ENCODE measurements at regions not wholly inside any gene's neighbourhood (a gene's known extent, or its start where the extent isn't known, plus 50 kb on each side); places are given as distances from the start of the nearest gene placed in this dataset.

GRCh38 chrX:109795682-109796081, 62.6 kb upstream of the ACSL4 start:
- Histone ChIP-seq H3K9me3 (no peaks in the 10 kb centered on the region), H3K4me1 (no peaks in the 10 kb centered on the region), H3K4me3 (no peak overlapping the region), H3K36me3 (no peaks in the 10 kb centered on the region), H3K27me3 (peaks cover 0 to 30% (median 0%) of the 10 kb centered on the region in 9 donors), H3K27ac (no peak overlapping the region)
- TF ChIP-seq POLR2A (IDR thresholded peaks at IDR 0.05) (no peak), CTCF (IDR thresholded peaks at IDR 0.05) (no peak)
- ATAC-seq (no peak), DNase-seq (no peak)
- intact Hi-C loops (cut with DNase I) = no loop called here
- WGBS, 4 donors = 72 to 87% (median 78%) methylated on average over 4 of the region's 4 CpGs

GRCh38 chrX:109797311-109797975, 64.4 kb upstream of the ACSL4 start:
- no peak for TF ChIP-seq POLR2A (IDR thresholded peaks at IDR 0.05)
- TF ChIP-seq CTCF (IDR thresholded peaks at IDR 0.05) = no peak
- DNase-seq = no peak
- 47 to 74% (median 66%) methylated on average over 1 of the region's 1 CpG for WGBS, 4 donors
- Histone ChIP-seq H3K4me1 (no peaks in the 10 kb centered on the region), H3K27me3 (peaks cover 0 to 24% (median 0%) of the 10 kb centered on the region in 9 donors), H3K27ac (no peak overlapping the region), H3K9me3 (no peaks in the 10 kb centered on the region), H3K4me3 (no peak overlapping the region), H3K36me3 (no peaks in the 10 kb centered on the region)
- no peak for ATAC-seq
- intact Hi-C loops (cut with DNase I) = no loop called here

GRCh38 chrX:109812236-109812635, 79.2 kb upstream of the ACSL4 start:
- no peak overlapping the region for H3K27ac ChIP-seq
- no peaks in the 10 kb centered on the region for H3K9me3 ChIP-seq
- intact Hi-C loops (cut with DNase I) = no loop called here
- no peak overlapping the region for H3K4me3 ChIP-seq
- WGBS, 4 donors = 75 to 92% (median 82%) methylated on average over 6 of the region's 6 CpGs
- H3K27me3 ChIP-seq = peaks cover 0 to 25% (median 0%) of the 10 kb centered on the region in 9 donors
- no peaks in the 10 kb centered on the region for H3K36me3 ChIP-seq
- no peak for TF ChIP-seq POLR2A (IDR thresholded peaks at IDR 0.05)
- TF ChIP-seq CTCF (IDR thresholded peaks at IDR 0.05) = no peak
- ATAC-seq (no peak), DNase-seq (no peak)
- no peaks in the 10 kb centered on the region for H3K4me1 ChIP-seq

- H3K4me3 ChIP-seq = no peak overlapping the region
- intact Hi-C loops (cut with DNase I) = no loop called here
- H3K4me1 ChIP-seq = no peaks in the 10 kb centered on the region
- TF ChIP-seq POLR2A (IDR thresholded peaks at IDR 0.05) (no peak), CTCF (IDR thresholded peaks at IDR 0.05) (no peak)
- no peaks in the 10 kb centered on the region for H3K36me3 ChIP-seq
- H3K27ac ChIP-seq = no peak overlapping the region
- no peaks in the 10 kb centered on the region for H3K9me3 ChIP-seq
- ATAC-seq = no peak
- DNase-seq = no peak
- H3K27me3 ChIP-seq = peaks cover 0 to 17% (median 0%) of the 10 kb centered on the region in 9 donors
Measured at GRCh38 chrX:109813236-109813635, 80.2 kb upstream of the ACSL4 start.
